NCI-H2029 (cell line): ENCODE measurements at regions not wholly inside any gene's neighbourhood (a gene's known extent, or its start where the extent isn't known, plus 50 kb on each side); places are given as distances from the start of the nearest gene placed in this dataset.

Experiments
- DNase-seq: peaks from one replicate; lab custom pipeline; 2025; lab: John Stamatoyannopoulos, UW

GRCh38 chr11:129324533-129325175 lies 51.0 kb upstream of the BARX2 start:
- DNase-seq = peak; percentile 68

GRCh38 chr11:129323896-129324502 lies 51.6 kb upstream of the BARX2 start:
- peak; percentile 63 for DNase-seq

- DNase-seq = no peak
Observed at GRCh38 chr11:129322941-129323340, 52.7 kb upstream of the BARX2 start.

GRCh38 chr11:129321076-129321475 lies 54.6 kb upstream of the BARX2 start:
- DNase-seq = no peak

GRCh38 chr11:129320494-129320893 lies 55.2 kb upstream of the BARX2 start:
- no peak for DNase-seq

- no peak for DNase-seq
Observed at GRCh38 chr11:129319751-129320150, 55.9 kb upstream of the BARX2 start.

GRCh38 chr11:129319201-129319600 lies 56.4 kb upstream of the BARX2 start:
- no peak for DNase-seq

- DNase-seq = peak; percentile 78
Observed at GRCh38 chr11:129317571-129317970, 58.1 kb upstream of the BARX2 start.

- DNase-seq = no peak
Observed at GRCh38 chr11:129316781-129317180, 58.9 kb upstream of the BARX2 start.

GRCh38 chr11:129315781-129316579 lies 59.7 kb upstream of the BARX2 start:
- peak; percentile 92 for DNase-seq

GRCh38 chr11:129314371-129314770 lies 61.3 kb upstream of the BARX2 start:
- DNase-seq = no peak

GRCh38 chr11:129313541-129314297 lies 61.9 kb upstream of the BARX2 start:
- DNase-seq = peak; percentile 51

GRCh38 chr11:129312730-129313503 lies 62.7 kb upstream of the BARX2 start:
- DNase-seq = no peak

- DNase-seq = no peak
Observed at GRCh38 chr11:129308241-129308865, 67.3 kb upstream of the BARX2 start.

- no peak for DNase-seq
Observed at GRCh38 chr11:129307162-129307561, 68.5 kb upstream of the BARX2 start.

- DNase-seq = no peak
Observed at GRCh38 chr11:129302386-129303101, 73.1 kb upstream of the BARX2 start.

GRCh38 chr11:129300099-129300498 lies 75.5 kb upstream of the BARX2 start:
- DNase-seq = no peak

- no peak for DNase-seq
Observed at GRCh38 chr11:129298988-129299387, 76.7 kb upstream of the BARX2 start.

- no peak for DNase-seq
Observed at GRCh38 chr11:129295746-129296145, 79.9 kb upstream of the BARX2 start.

GRCh38 chr11:129292771-129293170 lies 82.9 kb upstream of the BARX2 start:
- no peak for DNase-seq
